ENCODE measurements at regions not wholly inside any gene's neighbourhood (a gene's known extent, or its start where the extent isn't known, plus 50 kb on each side); places are given as distances from the start of the nearest gene placed in this dataset.

DNA sequence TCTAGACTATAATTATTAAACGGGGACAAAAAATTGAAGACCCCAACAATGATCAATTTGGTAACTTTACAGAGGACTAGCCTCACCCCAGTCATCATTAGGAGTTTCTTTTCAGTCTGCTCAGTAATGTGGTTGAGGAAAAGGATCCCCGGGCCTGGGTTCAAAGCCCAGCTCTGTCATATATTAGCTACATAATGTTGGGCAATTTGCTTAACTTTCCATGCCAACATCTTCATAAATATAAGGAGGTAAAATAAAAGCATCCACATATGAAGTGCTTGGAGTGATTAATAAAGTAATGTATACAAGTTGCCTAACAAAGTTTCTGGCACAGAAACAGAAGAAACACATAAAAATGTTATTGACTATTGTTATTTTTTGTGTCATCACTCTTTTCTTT is 53.4 kb upstream of the ANTXR2 start:
- CTCF ChIA-PET = interaction anchor here (0.8 to 3.2 kb wide), 9 partner anchors 15 to 70 kb away, joined by 3 to 31 read pairs (median 5); no protein-coding TSS in a partner anchor
- POLR2A ChIA-PET = no interaction called here
- Histone ChIP-seq H3K9ac (no peak overlapping the region; the same call in 1 of the 2 replicates), H2AFZ (ENCODE audit: low read depth) (no peak overlapping the region), H3F3A (replicated peaks; ENCODE audit: insufficient read depth) (peaks cover 9% of the 10 kb centered on the region), H3K36me3 (replicated peaks in 1 of 2; ENCODE audit: control insufficient read depth in 1 of 2, insufficient read depth in 2 of 2, low read length in 1 of 2) (no peaks in the 10 kb centered on the region), H3K27ac (ENCODE audit: low read depth in 2 of 2, low read length in 1 of 2) (peak overlapping the region in 1 of 2 experiments; percentile 40; a peak in 2 of 4 replicates), H3K4me1 (ENCODE audit: control insufficient read depth in 1 of 2, insufficient read depth in 2 of 2, low read depth in 1 of 2, low read length in 1 of 2) (peaks cover 0 to 17% of the 10 kb centered on the region in 2 experiments; a peak in 3 of 4 replicates), H4K20me1 (ENCODE audit: insufficient read depth) (no peaks in the 10 kb centered on the region), H3K79me2 (ENCODE audit: insufficient read depth) (no peaks in the 10 kb centered on the region), H3K27me3 (ENCODE audit: insufficient read depth) (no peaks in the 10 kb centered on the region), H3K9me3 (no peaks in the 10 kb centered on the region), H3K4me2 (no peak overlapping the region), H3K4me3 (ENCODE audit: low read depth in 2 of 2, low read length in 1 of 2) (no peak overlapping the region), H3K9me2 (no peaks in the 10 kb centered on the region)
- no peak for DNase-seq
- TF ChIP-seq, protein P1, sequence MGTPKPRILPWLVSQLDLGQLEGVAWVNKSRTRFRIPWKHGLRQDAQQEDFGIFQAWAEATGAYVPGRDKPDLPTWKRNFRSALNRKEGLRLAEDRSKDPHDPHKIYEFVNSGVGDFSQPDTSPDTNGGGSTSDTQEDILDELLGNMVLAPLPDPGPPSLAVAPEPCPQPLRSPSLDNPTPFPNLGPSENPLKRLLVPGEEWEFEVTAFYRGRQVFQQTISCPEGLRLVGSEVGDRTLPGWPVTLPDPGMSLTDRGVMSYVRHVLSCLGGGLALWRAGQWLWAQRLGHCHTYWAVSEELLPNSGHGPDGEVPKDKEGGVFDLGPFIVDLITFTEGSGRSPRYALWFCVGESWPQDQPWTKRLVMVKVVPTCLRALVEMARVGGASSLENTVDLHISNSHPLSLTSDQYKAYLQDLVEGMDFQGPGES (IDR thresholded peaks at IDR 0.05; ENCODE audit: low read depth, low read length) = no peak
- TF ChIP-seq FOXM1 (IDR thresholded peaks at IDR 0.05; ENCODE audit: low read depth) = no peak
- no peak for TF ChIP-seq RCOR1 (IDR thresholded peaks at IDR 0.05; ENCODE audit: low read length)
- TF ChIP-seq, protein P2, sequence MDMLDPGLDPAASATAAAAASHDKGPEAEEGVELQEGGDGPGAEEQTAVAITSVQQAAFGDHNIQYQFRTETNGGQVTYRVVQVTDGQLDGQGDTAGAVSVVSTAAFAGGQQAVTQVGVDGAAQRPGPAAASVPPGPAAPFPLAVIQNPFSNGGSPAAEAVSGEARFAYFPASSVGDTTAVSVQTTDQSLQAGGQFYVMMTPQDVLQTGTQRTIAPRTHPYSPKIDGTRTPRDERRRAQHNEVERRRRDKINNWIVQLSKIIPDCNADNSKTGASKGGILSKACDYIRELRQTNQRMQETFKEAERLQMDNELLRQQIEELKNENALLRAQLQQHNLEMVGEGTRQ (IDR thresholded peaks at IDR 0.05; ENCODE audit: borderline replicate concordance, low read depth, low read length) = no peak
- TF ChIP-seq, protein P3, sequence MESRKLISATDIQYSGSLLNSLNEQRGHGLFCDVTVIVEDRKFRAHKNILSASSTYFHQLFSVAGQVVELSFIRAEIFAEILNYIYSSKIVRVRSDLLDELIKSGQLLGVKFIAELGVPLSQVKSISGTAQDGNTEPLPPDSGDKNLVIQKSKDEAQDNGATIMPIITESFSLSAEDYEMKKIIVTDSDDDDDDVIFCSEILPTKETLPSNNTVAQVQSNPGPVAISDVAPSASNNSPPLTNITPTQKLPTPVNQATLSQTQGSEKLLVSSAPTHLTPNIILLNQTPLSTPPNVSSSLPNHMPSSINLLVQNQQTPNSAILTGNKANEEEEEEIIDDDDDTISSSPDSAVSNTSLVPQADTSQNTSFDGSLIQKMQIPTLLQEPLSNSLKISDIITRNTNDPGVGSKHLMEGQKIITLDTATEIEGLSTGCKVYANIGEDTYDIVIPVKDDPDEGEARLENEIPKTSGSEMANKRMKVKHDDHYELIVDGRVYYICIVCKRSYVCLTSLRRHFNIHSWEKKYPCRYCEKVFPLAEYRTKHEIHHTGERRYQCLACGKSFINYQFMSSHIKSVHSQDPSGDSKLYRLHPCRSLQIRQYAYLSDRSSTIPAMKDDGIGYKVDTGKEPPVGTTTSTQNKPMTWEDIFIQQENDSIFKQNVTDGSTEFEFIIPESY (IDR thresholded peaks at IDR 0.05; ENCODE audit: borderline replicate concordance, low read depth) = no peak
- TF ChIP-seq TCF12 (IDR thresholded peaks at IDR 0.05) = no peak
- no peak for TF ChIP-seq SMC3 (IDR thresholded peaks at IDR 0.05; ENCODE audit: low read depth, low read length)
- no peak for TF ChIP-seq CTCF (IDR thresholded peaks at IDR 0.05)
- no peak for TF ChIP-seq PBX3 (IDR thresholded peaks at IDR 0.05)
- no peak for TF ChIP-seq POLR2AphosphoS5 (IDR thresholded peaks at IDR 0.05; ENCODE audit: low read depth, low read length)
- no peak for TF ChIP-seq ELF1 (IDR thresholded peaks at IDR 0.05)
- TF ChIP-seq EP300 (IDR thresholded peaks at IDR 0.05; ENCODE audit: borderline replicate concordance in 1 of 2, low read depth in 1 of 2, low read length in 1 of 2) = no peak
- TF ChIP-seq SIN3A (IDR thresholded peaks at IDR 0.05; ENCODE audit: borderline replicate concordance, low read depth, low read length) = no peak
- TF ChIP-seq RAD21 (IDR thresholded peaks at IDR 0.05; ENCODE audit: low read length) = no peak
- TF ChIP-seq, protein P4, sequence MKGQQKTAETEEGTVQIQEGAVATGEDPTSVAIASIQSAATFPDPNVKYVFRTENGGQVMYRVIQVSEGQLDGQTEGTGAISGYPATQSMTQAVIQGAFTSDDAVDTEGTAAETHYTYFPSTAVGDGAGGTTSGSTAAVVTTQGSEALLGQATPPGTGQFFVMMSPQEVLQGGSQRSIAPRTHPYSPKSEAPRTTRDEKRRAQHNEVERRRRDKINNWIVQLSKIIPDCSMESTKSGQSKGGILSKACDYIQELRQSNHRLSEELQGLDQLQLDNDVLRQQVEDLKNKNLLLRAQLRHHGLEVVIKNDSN (IDR thresholded peaks at IDR 0.05; ENCODE audit: borderline replicate concordance, low read depth) = no peak
- no peak for TF ChIP-seq TAF1 (IDR thresholded peaks at IDR 0.05; ENCODE audit: borderline replicate concordance, low read depth, low read length)
- WGBS (ENCODE audit: low lambda C conversion rate) = 86% methylated on average over 2 of the region's 2 CpGs
